Mucosa of descending colon (tissue), 3 donors: ENCODE measurements at regions not wholly inside any gene's neighbourhood (a gene's known extent, or its start where the extent isn't known, plus 50 kb on each side); places are given as distances from the start of the nearest gene placed in this dataset.
A peak's percentile ranks its signal among the peaks of the same experiment; 100 is the strongest.

ENCODE experiments used
- ATAC-seq: fragments of 200-7000 bp; cut with Tn5 transposase; one replicate; pipeline ENCODE4 v1.9.1; 2020; ENCODE audit warnings: mild to moderate bottlenecking, moderate library complexity
- DNase-seq, 3 donors: peaks; one replicate each; pipeline ENCODE4 v3.0.0-alpha.2; 2020
- H3K36me3 ChIP-seq: fragments of 200-600 bp; one replicate; pipeline ENCODE4 v1.8.0; 2021; ENCODE audit warnings: low read depth, mild to moderate bottlenecking
- H3K4me1 ChIP-seq: fragments of 200-600 bp; one replicate; pipeline ENCODE4 v1.8.0; 2021; ENCODE audit warnings: low read depth, mild to moderate bottlenecking
- H3K4me3 ChIP-seq: fragments of 200-600 bp; one replicate; pipeline ENCODE4 v1.8.0; 2021; ENCODE audit warnings: mild to moderate bottlenecking
- H3K9me3 ChIP-seq: fragments of 200-600 bp; one replicate; pipeline ENCODE4 v1.8.0; 2021; ENCODE audit warnings: mild to moderate bottlenecking
- intact Hi-C, 2 donors: fragments of 100-400 bp; cut with DNase I in 1 of 2; cut with micrococcal nuclease in 1 of 2; formaldehyde crosslinking; loops; one replicate each; pipeline versions ENCODE4 v1.11.0 to v1.11.1; 2022; cut with DNase I, micrococcal nuclease
- TF ChIP-seq, protein P1 (sequence below): fragments of 200-600 bp; IDR thresholded peaks from one replicate; pipeline ENCODE4 v1.8.0; 2022; ENCODE audit warnings: antibody characterized with exemption, mild to moderate bottlenecking
- donor health status: DM: no; HTN: no; CAD: no; lungs with moderate emphysema.
- donor health status: DM: no; HTN: no; CAD: no.
- donor health status: DM: no; HTN: yes; CAD: no.

DNA sequence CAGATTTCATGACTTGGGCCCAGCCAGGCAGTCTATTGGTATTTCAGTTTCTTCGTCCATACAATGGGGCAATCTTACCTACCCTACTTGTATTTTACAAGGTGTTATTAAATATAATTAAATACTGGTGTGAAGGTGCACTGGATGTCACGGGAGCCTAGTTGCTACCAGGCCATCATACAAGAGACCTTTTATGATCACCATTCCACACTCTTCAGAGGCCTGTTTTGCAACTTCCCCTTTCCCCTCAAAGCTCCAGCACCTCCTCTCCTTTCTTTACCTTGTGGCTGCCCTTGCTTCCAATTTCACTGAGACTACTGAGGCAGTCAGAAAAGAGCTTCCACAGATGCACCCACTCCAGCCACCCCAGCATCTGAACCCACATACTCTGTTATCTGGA lies 93.8 kb upstream of the HELT start:
- peak; percentile 28 for ATAC-seq
- intact Hi-C loops: no loop called here
- no peak overlapping the region for H3K4me3 ChIP-seq

DNA sequence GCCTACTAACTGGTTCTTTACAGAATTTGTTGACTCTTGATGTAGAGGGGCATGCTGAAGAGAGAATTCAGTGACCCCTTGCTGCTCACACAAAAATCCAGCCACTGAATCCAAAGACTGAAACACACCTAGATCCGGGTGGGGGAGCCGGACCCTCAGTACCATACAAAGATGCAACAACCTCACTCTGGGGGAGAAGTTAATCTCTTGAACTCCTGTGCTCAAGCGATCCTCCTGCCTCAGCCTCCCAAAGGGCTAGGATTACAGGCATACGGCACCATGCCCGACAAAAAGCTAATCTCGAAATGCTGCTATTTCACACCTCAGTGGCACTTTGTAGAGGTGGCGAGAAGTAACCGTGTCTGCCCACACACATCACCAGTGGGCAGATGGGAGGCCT lies 88.8 kb upstream of the HELT start:
- Histone ChIP-seq H3K4me3 (no peak overlapping the region), H3K9me3 (no peaks in the 10 kb centered on the region), H3K36me3 (no peaks in the 10 kb centered on the region), H3K4me1 (peaks cover 4% of the 10 kb centered on the region)
- ATAC-seq (no peak), DNase-seq (no peak)
- intact Hi-C loops: no loop called here
- TF ChIP-seq, protein P1, sequence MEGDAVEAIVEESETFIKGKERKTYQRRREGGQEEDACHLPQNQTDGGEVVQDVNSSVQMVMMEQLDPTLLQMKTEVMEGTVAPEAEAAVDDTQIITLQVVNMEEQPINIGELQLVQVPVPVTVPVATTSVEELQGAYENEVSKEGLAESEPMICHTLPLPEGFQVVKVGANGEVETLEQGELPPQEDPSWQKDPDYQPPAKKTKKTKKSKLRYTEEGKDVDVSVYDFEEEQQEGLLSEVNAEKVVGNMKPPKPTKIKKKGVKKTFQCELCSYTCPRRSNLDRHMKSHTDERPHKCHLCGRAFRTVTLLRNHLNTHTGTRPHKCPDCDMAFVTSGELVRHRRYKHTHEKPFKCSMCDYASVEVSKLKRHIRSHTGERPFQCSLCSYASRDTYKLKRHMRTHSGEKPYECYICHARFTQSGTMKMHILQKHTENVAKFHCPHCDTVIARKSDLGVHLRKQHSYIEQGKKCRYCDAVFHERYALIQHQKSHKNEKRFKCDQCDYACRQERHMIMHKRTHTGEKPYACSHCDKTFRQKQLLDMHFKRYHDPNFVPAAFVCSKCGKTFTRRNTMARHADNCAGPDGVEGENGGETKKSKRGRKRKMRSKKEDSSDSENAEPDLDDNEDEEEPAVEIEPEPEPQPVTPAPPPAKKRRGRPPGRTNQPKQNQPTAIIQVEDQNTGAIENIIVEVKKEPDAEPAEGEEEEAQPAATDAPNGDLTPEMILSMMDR: no peak

More for the DNA sequence above, 93.8 kb upstream of the HELT start:
- Histone ChIP-seq H3K9me3 (no peaks in the 10 kb centered on the region), H3K36me3 (no peaks in the 10 kb centered on the region), H3K4me1 (peaks cover 4% of the 10 kb centered on the region)
- DNase-seq: no peak
- TF ChIP-seq, protein P1: no peak

DNA sequence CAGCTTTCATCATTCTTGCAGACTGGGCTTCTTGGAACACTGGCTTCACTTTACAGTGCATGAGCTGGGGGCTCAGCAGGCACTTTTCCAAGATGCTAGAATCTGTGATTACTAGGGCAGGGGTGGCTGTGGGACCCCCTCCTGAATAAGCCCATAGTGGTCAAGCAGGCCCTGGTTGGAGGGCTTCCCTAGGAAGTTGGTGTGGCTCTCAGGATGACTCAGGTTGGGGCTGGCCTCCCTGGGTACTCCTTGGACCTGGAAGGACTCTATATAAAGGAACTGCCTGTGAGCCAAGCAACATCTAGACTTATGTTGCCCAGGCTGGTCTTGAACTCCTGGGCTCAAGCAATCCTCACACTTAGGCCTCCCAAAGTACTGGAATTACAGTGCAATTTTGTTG lies 88.3 kb upstream of the HELT start:
- Histone ChIP-seq H3K4me3 (no peak overlapping the region), H3K4me1 (peaks cover 4% of the 10 kb centered on the region), H3K9me3 (no peaks in the 10 kb centered on the region), H3K36me3 (no peaks in the 10 kb centered on the region)
- DNase-seq (no peak), ATAC-seq (peak; percentile 24)
- TF ChIP-seq, protein P1: no peak
- intact Hi-C loops: no loop called here

DNA sequence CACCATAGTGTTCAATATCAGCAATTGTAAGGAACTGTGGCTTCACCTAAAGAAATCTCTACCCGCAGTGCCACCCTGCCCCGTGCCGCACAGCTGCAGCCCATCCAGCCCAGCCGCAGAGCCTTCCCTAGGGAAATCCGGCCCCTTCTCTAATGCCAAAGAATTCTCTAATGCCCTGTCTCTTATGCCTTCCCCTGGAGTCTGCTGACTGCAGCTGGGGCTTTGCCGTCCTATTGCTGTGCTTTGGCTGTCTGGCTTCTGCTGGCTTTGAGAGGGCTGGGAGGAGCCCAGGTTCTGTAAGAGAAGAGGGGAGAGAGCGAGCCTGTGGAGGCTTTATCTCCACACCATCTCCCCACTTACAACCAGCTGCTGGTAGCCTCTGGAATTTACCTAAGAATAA lies 85.9 kb upstream of the HELT start:
- Histone ChIP-seq H3K4me1 (peaks cover 4% of the 10 kb centered on the region), H3K9me3 (no peaks in the 10 kb centered on the region), H3K36me3 (no peaks in the 10 kb centered on the region), H3K4me3 (no peak overlapping the region)
- intact Hi-C loops: no loop called here
- ATAC-seq (no peak), DNase-seq (no peak)
- TF ChIP-seq, protein P1: no peak

DNA sequence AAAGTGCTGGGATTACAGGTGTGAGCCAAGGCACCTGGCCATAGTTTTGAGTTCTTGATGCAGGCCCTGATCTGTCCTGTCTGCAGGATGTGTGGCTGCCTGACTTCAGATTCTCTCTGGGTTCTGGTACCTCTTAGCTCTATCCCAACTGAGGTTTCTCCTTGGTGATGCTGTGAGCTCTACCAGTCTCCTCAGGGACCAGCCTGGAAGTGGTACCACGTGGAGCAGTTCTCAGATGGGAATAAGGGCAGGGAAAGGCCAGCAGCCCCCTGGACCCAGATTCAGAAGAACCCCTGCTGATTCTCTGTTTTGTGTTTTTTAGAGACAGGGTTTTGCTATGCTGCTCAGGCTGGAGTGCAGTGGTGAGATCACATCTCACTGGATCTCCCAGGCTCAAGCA lies 85.0 kb upstream of the HELT start:
- no peak for ATAC-seq
- TF ChIP-seq, protein P1: no peak

DNA sequence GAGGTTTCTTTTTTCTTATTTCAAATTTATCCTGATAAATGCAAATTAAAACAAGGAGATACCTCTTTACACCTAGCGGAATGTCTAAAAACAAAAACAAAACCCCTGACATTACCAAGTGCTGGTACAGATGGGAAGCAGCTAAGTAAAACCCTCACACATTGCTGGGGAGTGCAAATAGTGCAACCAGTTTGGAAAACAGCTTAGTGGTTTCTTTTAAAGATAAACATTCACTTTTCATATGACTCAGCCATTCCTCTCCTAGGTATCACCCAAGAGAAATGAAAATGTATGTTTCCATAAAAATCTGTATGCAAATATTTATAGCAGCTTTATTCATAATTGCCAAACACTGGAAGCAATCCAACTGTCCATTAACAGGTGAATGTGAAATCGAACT lies 84.1 kb upstream of the HELT start:
- ATAC-seq: no peak
- Histone ChIP-seq H3K36me3 (no peaks in the 10 kb centered on the region), H3K4me1 (no peaks in the 10 kb centered on the region), H3K9me3 (no peaks in the 10 kb centered on the region), H3K4me3 (no peak overlapping the region)
- DNase-seq: no peak
- TF ChIP-seq, protein P1: no peak
- intact Hi-C loops: no loop called here

More for the DNA sequence above, 85.0 kb upstream of the HELT start:
- Histone ChIP-seq H3K4me1 (peaks cover 4% of the 10 kb centered on the region), H3K9me3 (no peaks in the 10 kb centered on the region), H3K36me3 (no peaks in the 10 kb centered on the region), H3K4me3 (no peak overlapping the region)
- intact Hi-C loops: no loop called here
- no peak for DNase-seq
